Esophagus muscularis mucosa (tissue), 4 donors: ENCODE measurements at regions not wholly inside any gene's neighbourhood (a gene's known extent, or its start where the extent isn't known, plus 50 kb on each side); places are given as distances from the start of the nearest gene placed in this dataset.

Experiments
- EP300 ChIP-seq: sonication (generic); formaldehyde crosslinking; IDR thresholded peaks from one replicate; pipeline ENCODE4 v1.6.1; 2017; ENCODE audit warnings: antibody characterized with exemption
- POLR2A ChIP-seq: fragments of 450-650 bp; IDR thresholded peaks from one replicate; pipeline ENCODE4 v1.6.1; 2017; ENCODE audit warnings: antibody characterized with exemption, moderate library complexity, mild to moderate bottlenecking, low read depth
- POLR2AphosphoS5 ChIP-seq, 2 donors: sonication (generic); formaldehyde crosslinking; IDR thresholded peaks; one replicate each; pipeline ENCODE4 v1.6.1; 2017; ENCODE audit warnings: antibody characterized with exemption in 2 of 2
- TF ChIP-seq, protein P1 (sequence below), 3 experiments: fragments of 200-600 bp in 2 of 3; fragments of 450-650 bp in 1 of 3; sonication (generic) in 2 of 3; IDR thresholded peaks; one replicate each; pipeline ENCODE4 v1.5.1; 2017 to 2019; ENCODE audit warnings: antibody characterized with exemption in 3 of 3, mild to moderate bottlenecking in 2 of 3, moderate library complexity in 1 of 3

DNA sequence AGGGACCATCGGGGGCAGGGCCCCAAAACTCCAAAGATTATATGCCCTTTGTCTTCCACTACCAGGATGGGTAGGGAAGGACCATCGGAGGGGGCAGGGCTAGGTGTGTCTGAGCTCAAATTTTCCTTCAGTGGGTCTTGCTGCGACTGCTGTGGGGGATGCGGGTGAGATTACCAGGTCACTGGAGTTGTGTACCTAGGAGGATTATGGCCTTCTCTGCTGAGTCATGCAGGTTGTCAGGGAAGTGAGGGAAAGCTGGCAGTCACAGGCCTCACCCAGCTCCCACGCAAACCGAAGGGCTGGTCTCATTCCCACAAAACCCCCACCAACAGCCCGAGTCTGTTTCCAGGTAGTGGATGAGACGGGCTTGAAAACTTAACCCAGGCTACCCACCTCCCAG, 489.4 kb downstream of the ZNF608 start:
- TF ChIP-seq POLR2AphosphoS5 (IDR thresholded peaks at IDR 0.05) (no peak), POLR2A (no peak), EP300 (no peak)
- TF ChIP-seq, protein P1, sequence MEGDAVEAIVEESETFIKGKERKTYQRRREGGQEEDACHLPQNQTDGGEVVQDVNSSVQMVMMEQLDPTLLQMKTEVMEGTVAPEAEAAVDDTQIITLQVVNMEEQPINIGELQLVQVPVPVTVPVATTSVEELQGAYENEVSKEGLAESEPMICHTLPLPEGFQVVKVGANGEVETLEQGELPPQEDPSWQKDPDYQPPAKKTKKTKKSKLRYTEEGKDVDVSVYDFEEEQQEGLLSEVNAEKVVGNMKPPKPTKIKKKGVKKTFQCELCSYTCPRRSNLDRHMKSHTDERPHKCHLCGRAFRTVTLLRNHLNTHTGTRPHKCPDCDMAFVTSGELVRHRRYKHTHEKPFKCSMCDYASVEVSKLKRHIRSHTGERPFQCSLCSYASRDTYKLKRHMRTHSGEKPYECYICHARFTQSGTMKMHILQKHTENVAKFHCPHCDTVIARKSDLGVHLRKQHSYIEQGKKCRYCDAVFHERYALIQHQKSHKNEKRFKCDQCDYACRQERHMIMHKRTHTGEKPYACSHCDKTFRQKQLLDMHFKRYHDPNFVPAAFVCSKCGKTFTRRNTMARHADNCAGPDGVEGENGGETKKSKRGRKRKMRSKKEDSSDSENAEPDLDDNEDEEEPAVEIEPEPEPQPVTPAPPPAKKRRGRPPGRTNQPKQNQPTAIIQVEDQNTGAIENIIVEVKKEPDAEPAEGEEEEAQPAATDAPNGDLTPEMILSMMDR (IDR thresholded peaks at IDR 0.05) = no peak
